Epithelial cell of prostate (primary cell): ENCODE measurements at regions not wholly inside any gene's neighbourhood (a gene's known extent, or its start where the extent isn't known, plus 50 kb on each side); places are given as distances from the start of the nearest gene placed in this dataset.
A peak's percentile ranks its signal among the peaks of the same experiment; 100 is the strongest.

Experiments
- DNase-seq: peaks from one replicate; pipeline ENCODE4 v3.0.0-alpha.2; 2011; ENCODE audit warnings: low read depth, low spot score
- H3K27ac ChIP-seq: fragments of 450-650 bp; 2 replicates; pipeline ENCODE4 v1.5.1; 2017; ENCODE audit warnings: mild to moderate bottlenecking

DNA sequence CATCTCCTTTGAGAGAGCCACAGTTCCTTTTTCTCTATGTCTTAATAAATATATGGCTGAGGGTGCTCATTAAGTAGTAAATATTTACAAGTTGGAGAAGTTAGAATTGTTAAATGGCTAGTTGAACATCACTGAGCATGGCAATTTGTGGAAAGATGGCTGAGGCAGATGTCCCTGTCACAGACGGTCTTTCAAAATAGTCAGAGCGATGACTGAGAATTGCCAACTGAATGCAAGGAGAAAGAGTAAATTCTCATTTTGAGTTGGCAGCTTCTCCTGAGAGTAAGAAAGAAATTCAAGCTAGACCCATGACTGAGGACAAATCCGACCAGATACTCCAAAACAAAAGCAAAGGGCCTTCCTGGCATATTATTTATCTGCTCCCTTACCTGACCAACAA is 617.9 kb downstream of the KCTD16 start:
- DNase-seq, result no peak
- H3K27ac ChIP-seq, result no peak overlapping the region

DNA sequence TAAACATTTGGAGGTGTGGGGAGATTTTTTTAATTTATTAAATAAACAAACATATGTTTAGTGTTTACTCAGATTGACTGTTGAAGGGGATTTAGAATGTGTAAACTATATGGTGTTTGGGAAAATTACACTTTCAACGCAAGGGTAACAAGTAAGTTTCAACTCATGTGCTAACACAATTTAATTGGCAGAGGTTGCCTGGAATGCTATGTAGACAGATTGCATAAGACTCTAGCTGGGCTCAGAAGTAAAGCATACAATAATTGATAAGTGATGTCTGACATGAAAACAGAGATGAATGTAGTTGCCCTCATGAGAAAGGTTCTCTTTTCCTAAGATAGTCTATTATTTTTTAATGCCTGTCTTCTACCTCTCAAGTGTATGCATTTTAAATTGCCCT is 617.4 kb downstream of the KCTD16 start:
- no peak overlapping the region for H3K27ac ChIP-seq
- no peak for DNase-seq

DNA sequence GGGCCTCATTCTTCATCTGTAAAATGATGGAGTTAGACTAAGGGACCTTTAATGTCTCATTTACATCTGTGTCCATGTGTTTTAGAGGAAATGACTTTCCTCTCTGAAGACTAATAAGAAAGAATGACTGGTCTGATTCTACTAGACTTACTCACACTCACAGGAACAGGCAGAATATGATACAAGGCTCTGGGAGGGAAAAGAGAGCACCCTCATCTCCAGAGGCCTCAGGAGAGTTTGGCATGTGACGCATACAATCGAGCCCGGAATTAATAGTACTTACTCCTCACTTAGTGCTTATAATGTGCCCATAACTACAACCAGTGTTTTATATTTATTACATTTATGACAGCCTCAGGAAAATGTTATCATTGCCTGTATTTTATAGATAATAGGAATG is 608.7 kb downstream of the KCTD16 start:
- H3K27ac ChIP-seq, result no peak overlapping the region
- no peak for DNase-seq

DNA sequence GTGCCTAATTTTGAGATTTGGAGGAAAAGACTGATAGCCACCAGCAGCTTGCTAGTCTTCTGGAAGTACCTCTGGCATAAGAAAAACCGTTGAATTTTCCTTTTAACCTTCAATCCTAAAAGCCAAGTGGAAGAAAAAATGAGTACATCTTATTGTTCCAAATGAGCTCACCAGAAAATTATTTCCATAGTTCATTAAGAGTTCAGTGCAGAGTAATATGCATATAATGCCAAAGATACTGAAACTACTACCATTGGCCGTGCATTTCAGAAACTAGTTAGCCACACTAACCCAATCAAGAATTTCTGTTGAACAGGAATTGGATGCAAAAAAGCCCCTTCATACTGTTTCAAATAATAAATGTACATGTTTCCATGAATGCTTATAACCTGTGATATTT is 607.9 kb downstream of the KCTD16 start:
- H3K27ac ChIP-seq, result no peak overlapping the region
- DNase-seq, result no peak

DNA sequence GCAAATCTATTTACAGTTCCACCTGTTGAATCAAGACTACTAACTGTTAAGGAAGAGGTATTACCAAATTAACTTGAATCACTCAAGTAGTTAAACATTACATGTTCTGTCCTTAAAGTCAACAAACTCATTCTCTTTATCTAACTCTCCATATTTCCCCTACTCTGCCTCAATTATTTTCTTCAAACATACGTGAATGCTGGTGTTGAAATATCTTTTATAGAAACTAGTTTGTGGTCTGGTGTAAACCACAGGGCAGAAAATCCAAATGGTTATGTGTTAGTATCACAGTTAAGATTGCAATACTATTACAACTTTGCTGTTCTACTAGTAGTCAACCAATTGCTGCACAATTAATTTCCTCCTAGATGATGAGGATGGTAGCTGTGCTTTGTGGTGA is 603.5 kb downstream of the KCTD16 start:
- H3K27ac ChIP-seq, result no peak overlapping the region
- no peak for DNase-seq

DNA sequence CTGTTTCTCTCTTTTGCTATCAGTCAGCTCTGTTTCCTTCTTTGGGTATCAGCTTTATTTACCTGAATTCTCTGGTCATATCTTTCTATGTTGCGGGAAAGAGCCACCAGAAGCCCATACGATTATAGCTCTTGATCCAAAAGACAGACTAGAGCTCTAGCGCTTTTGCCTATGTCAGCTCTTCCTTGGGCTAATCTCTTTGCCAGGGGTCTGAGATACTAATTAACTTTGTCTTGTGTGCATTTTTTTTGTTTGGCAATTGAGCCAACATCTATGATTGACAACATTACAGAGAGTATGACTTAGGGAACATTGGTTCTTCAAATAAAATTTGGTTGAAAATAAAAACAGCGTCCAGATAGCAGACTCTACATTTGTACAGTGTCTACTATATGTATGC is 603.0 kb downstream of the KCTD16 start:
- no peak overlapping the region for H3K27ac ChIP-seq
- DNase-seq, result no peak

DNA sequence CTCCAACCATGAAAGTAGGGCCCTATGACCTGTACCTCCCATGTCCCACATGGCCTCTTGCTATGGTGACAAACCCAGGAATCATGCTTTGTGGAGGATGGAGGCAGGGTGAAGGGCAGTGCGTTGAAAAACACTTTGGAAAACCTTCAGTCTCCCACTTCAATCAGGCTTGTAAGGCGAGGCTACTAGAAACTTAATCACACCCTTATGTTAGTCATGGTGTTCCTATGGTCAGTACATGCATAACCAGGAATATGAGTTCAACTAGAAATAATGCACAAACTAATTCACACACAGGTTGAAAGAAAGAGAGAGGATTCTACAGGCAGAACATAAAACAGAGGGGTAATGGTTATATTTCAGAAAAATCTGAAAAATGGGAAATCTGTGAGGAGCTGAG is 601.1 kb downstream of the KCTD16 start:
- H3K27ac ChIP-seq, result no peak overlapping the region
- no peak for DNase-seq

DNA sequence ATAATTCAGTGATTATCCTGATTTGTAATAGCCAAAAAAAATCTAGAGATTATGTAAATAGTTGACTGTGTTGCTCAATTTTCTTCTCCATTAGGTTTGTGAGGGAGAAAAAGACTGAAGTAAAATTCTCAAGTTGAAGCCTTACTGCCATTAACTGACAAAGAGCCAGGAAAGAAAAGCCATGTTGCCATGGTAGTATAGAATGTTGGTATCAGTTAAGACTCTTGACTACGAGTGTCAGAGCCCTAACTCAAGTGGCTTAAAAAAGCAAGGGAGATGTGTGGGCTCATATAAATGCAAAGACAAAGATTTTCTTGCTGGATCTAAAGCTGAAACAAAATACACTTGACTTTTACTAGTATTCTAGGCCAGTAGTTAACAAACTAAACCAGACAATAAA is 571.7 kb downstream of the KCTD16 start:
- DNase-seq, result no peak
- no peak overlapping the region for H3K27ac ChIP-seq

DNA sequence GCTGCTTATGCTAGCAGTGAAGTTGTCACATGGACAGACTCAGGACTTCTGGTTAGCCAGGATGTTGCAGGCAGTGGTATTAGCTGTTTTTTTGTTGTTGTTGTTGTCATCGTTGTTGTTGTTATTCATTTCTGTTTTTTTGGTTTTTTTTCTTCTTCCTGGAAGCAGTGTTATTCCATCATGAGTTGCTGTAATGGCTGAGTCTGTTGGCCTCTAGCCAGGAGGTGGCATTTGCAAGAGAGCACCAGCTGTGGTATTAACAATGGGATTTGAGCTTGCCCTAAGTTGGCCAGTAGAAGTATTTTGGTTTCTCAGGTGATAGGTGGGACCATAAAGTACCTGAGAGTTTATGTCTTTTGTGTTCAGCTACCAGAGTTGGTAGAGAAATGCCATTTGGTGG is 561.1 kb downstream of the KCTD16 start:
- no peak for DNase-seq
- H3K27ac ChIP-seq, result no peak overlapping the region

DNA sequence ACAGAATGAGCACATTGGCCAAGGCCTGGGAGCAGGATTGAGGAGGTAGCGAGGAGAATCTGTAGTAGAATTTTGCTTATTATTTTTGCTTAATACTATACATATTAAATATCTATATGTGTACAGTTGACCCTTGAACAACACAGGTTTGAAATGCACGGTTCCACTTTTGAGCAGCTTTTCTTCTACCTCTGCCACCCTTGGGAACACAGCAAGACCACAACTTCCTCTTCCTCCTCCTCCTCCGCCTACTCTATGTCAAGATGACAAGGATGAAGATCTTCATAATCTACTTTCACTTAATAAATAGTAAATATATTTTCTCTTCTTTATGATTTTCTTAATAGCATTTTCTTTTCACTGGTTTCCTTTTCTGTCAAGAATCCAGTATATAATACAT is 541.4 kb downstream of the KCTD16 start:
- no peak for DNase-seq
- H3K27ac ChIP-seq, result no peak overlapping the region

DNA sequence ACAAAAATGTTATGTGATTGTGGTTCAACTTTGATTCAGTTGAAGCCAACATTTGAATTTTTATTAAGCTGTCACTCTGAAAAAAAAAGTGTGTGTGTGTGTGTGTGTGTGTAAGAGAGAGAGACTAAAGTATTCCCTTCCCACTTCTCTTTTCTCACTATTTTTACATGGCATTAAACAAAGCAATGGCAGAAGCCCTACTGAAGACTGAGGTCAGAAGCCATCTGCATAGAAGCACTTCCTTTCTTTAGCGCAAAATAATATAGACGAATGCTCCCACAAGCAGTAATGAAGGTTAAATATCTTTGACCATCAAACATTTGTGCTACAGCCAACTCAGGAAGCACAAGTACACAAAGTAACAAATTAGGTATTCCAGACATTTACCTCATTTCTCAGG is 540.5 kb downstream of the KCTD16 start:
- H3K27ac ChIP-seq, result no peak overlapping the region
- DNase-seq, result no peak

DNA sequence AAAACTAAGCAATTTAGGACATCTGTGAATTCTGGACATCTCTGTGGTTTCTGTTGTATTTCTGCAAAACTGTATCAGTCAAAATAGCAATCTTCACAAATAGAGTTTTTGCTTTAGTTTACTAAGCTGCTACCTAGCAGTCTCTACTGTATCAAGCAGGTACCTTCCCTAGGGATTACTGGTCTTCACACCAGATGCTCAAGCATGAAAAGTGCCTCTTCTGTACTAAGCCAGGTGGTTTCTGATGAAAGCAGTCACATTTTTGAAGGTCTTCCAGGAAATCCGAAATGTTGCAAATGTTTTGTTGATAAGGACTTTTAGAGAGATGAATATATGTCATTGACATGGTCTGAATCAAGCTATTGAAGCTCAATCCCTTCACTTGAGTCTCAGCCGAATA is 540.0 kb downstream of the KCTD16 start:
- DNase-seq, result no peak
- H3K27ac ChIP-seq, result no peak overlapping the region

DNA sequence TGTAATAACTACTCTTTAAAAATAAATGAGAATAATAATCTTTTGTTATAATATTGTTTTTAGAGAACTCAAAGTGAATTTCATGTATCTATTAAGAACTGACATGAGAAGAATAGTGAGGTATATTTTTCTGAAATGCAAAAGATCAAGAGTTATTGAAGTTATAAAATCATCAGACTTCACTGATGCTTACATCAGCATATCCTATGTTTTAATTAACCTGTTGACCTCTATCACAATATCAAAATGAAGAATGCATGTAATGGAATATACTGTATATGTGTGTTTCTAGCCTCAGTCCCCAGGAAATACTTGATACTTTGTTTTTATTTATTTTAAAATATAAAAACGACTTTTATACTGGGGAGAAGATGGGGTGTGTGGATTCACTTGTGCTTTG is 533.1 kb downstream of the KCTD16 start:
- DNase-seq, result no peak
- no peak overlapping the region for H3K27ac ChIP-seq

DNA sequence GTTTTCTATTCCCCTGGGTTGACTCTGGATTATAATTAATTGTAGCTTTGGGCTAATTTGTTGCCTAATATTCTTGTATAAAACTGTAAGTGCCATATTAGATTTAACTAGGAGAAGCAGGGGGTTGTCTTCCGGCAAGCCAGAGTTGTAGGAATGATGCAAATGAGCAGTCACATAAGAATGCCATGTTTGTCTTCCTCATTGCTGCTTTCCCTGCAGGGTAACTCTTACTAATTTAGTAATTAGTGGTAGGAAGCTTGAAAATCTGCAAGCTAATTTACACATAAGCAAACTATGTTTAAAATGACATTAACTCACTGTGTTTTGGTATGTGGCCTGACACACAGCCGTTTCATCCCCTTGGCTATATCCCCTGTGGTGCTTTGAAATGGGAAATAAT is 527.8 kb downstream of the KCTD16 start:
- no peak for DNase-seq

DNA sequence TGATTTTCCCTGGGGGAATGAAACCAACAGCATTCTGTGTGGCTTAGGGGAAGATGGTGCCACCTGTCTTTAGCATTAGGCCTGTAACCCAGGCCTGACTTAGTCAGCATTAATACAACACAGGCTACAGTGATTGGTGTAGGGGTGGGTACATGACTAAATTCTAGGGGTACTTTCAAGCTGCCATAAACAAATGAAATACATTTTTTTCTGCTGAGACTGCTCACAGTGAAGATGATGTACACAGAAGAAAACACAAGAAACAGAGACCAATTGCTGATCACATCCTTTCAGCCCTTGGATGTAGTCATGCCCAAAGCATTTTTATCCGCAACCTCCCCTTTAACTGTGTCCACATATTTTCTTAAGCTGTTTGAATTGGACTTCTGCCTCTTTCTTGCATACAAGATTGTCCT is 527.2 kb downstream of the KCTD16 start:
- H3K27ac ChIP-seq, result peak overlapping the region; percentile 81
- peak; percentile 72 for DNase-seq

More for the DNA sequence above, 527.8 kb downstream of the KCTD16 start:
- H3K27ac ChIP-seq, result peak overlapping the region; percentile 81

DNA sequence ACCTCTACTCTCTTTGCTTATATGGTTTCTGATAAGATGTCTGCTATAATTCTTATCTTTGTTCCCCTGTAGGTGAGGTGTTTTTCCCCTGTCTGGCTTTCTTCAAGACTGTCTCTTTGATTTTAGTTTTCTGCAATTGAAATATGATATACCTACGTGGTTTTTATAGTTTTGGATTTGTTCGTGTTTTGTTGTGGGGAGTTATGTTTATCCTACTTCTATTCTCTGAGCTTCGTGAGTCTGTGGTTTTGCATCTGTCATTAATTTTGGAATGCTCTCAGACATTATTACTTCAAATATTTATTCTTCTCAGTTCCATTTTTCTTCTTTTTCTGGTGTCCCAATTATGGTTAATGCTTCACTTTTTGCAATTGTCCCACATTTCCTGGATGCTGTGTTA is 521.3 kb downstream of the KCTD16 start:
- no peak for DNase-seq
- no peak overlapping the region for H3K27ac ChIP-seq

DNA sequence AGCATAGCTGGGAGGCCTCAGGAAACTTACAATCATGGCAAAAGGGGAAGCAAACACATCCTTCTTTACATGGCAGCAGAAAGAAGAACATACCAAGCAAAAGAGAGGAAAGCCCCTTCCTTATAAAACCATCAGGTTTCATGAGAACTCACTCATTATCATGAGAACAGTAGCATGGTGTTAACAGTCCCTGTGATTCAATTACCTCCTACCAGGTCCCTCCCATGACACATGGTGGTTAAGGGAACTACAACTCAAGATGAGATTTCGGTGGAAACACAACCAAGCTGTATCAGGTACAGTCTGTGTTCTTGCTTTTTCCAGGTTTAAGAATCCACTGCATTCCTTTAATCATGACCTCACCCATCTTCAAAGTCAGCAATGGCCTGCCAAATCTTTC is 514.2 kb downstream of the KCTD16 start:
- no peak overlapping the region for H3K27ac ChIP-seq
- no peak for DNase-seq

DNA sequence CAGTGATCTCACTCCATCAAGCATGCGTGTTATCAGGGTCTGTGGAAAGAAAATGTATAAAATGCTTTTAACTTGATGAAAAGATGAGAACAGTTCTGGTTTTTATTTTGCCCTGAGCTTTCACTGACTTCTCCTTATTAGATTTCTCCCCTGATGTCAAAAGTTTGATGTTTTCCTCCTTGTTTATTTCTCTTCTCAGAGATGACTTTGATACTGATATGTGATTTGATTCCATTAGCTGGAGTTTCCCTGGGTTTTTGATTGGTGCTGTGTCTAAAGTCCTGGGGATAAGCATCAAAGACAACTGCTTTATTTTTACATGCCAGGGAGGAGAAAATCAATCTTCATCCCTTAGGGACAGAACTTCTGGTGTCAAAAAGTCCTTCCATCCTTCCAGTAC is 510.0 kb downstream of the KCTD16 start:
- H3K27ac ChIP-seq, result no peak overlapping the region
- no peak for DNase-seq

DNA sequence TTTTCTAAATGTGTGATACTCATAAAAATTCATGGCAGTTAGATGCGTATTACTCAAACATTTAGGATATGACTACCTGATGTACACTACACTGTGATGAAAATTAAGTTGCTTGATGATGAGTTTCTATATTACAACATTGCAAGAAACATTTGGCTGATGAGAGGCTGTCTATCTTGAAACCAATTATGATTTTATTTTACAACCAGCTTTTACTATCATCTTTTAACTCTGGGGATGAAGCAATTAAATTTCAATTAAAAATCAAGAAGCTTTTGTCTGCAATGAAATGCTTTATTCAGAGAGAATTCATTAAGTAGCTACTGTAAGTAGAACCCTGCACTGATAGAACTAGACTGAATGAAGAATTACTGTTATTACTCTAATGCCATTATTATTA is 500.4 kb downstream of the KCTD16 start:
- DNase-seq, result no peak
- no peak overlapping the region for H3K27ac ChIP-seq

DNA sequence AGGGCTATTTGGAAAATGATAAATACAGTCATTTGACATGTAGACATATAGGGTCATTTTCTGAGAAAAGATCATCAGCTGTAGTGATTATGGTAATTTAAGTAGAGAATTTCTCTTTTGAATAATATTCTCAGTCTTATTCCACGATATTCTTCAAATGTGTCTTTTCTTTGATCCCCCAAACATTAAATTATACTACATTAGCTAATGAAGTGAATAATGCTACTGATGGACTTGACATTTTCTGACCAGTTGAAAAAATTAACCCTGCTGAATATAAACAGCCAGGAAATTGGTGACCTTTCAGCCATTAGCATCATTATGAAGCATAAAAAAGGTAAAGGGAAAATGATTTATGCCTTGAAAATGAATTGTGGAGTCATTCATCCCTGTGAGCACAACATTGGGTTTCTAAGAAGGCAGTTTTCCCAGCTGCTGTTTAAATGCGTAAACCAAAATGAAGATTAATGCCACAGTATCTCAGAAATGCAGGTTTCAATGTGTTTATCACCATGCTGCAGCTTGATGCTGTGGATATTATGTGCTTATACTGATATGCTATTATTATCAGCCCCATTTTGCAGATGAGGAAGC is 489.1 kb downstream of the KCTD16 start:
- no peak overlapping the region for H3K27ac ChIP-seq
- DNase-seq, result no peak

DNA sequence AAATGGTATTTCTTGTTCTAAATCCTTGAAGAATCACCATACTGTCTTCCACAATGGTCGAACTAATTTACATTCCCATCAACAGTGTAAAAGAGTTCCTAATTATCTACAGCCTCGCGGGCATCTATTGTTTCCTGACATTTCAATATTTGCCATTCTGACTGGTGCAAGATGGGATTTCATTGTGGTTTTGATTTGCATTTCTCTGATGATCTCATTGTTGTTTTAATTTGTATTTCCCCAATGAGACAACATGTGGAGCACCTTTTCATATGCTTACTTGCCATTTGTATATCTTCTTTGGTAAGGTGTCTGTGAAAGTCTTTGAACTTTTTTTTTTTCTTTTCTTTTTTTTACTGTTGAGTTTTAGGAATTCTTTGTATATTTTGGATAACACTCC is 473.6 kb downstream of the KCTD16 start:
- DNase-seq, result no peak
- H3K27ac ChIP-seq, result no peak overlapping the region

DNA sequence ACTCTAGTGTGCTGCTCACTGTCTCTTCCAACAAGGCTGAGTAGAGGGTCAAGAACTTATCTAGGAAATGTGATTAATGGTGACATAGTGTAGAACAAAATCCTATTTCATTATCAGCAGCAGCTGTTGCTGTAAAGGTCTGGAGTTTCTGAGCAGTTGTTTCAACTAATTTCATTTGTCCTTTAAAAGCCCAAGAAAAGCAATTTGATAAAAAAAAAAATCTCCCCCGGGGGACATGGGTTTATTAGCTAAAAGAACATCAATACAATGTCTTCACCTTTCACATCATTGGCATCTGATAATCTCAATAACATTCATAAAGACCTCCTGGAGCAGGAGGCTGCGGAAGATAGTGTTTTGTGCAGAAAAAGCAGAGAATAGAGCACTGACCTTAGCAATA is 468.1 kb downstream of the KCTD16 start:
- DNase-seq, result no peak
- H3K27ac ChIP-seq, result no peak overlapping the region

DNA sequence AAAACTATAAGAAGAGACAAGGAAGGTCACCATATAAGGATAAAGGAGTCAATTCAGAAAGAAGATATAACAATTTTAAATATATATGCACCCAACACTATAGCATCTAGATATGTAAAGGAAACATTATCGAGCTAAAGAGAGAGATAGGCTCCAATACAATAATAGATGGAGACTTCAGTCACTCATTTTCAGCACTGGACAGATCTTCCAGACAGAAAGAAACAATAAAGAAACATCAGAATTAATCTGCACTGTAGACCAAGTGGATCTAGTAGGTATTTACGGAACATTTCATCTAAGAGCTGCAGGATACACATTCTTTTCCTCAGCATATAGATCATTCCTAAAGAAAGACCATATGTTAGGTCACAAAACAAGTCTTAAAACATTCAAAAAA is 463.5 kb downstream of the KCTD16 start:
- no peak for DNase-seq
- no peak overlapping the region for H3K27ac ChIP-seq
